ENCODE measurements at regions not wholly inside any gene's neighbourhood (a gene's known extent, or its start where the extent isn't known, plus 50 kb on each side); places are given as distances from the start of the nearest gene placed in this dataset.
A peak's percentile ranks its signal among the peaks of the same experiment; 100 is the strongest.
"Not testable (repeated sequence)": the region's sequence is repeated elsewhere in the genome, so short reads cannot be mapped to it uniquely, and the experiment has no call there.

GRCh38 chr1:148049115-148049496 lies 103.0 kb downstream of the NBPF11 start:
- DNase-seq (ENCODE audit: low read depth in 4 of 4, low spot score in 1 of 4): not testable (repeated sequence)

GRCh38 chr1:148048423-148049114 lies 103.5 kb downstream of the NBPF11 start:
- DNase-seq (ENCODE audit: low read depth in 4 of 4, low spot score in 1 of 4): peak in 1 of 4 experiments; percentile 25

GRCh38 chr1:148045872-148046271 lies 106.2 kb downstream of the NBPF11 start:
- DNase-seq (ENCODE audit: low read depth in 4 of 4, low spot score in 1 of 4): not testable (repeated sequence)

GRCh38 chr1:148044495-148044894 lies 107.6 kb downstream of the NBPF11 start:
- DNase-seq (ENCODE audit: low read depth in 4 of 4, low spot score in 1 of 4): not testable (repeated sequence)

All from stimulated activated CD4-positive, alpha-beta T cell treated with anti-CD3 and anti-CD28 coated beads, Interleukin-1b, Interleukin-23, amount 100 ng/mL, for 24 hours (primary cell).